ENCODE measurements at regions not wholly inside any gene's neighbourhood (a gene's known extent, or its start where the extent isn't known, plus 50 kb on each side); places are given as distances from the start of the nearest gene placed in this dataset.

- DNase-seq = no peak
- ATAC-seq = no peak
- intact Hi-C loops (cut with DNase I) = loop anchor here (10.0 kb wide), 1 partner anchor 310 kb away; no protein-coding TSS in a partner anchor
- Histone ChIP-seq H3K27ac (no peak overlapping the region), H3K9me3 (no peaks in the 10 kb centered on the region), H3K4me3 (no peak overlapping the region), H3K4me1 (no peaks in the 10 kb centered on the region), H3K27me3 (ENCODE audit: low read depth) (no peaks in the 10 kb centered on the region), H3K36me3 (no peaks in the 10 kb centered on the region)
- TF ChIP-seq CTCF (IDR thresholded peaks at IDR 0.05) = no peak
Observed at GRCh38 chr18:54675076-54675475, 84.0 kb downstream of the DYNAP start.

- DNase-seq (no peak), ATAC-seq (peak; percentile 53 to 88)
- no peaks in the 10 kb centered on the region for H3K4me1 ChIP-seq
- no peaks in the 10 kb centered on the region for H3K36me3 ChIP-seq
- peak; percentile 47 for TF ChIP-seq CTCF (IDR thresholded peaks at IDR 0.05)
- no peaks in the 10 kb centered on the region for H3K27me3 ChIP-seq (ENCODE audit: low read depth)
- no peaks in the 10 kb centered on the region for H3K9me3 ChIP-seq
- no peak overlapping the region for H3K27ac ChIP-seq
- intact Hi-C loops (cut with DNase I) = loop anchor here (10.0 kb wide), 1 partner anchor 305 kb away; no protein-coding TSS in a partner anchor
- H3K4me3 ChIP-seq = no peak overlapping the region
Observed at GRCh38 chr18:54679318-54680149, 88.5 kb downstream of the DYNAP start.

- DNase-seq = peak; percentile 57
- no peaks in the 10 kb centered on the region for H3K27me3 ChIP-seq (ENCODE audit: low read depth)
- no peaks in the 10 kb centered on the region for H3K36me3 ChIP-seq
- peak; percentile 72 to 89 for ATAC-seq
- intact Hi-C loops (cut with DNase I) = no loop called here
- TF ChIP-seq CTCF (IDR thresholded peaks at IDR 0.05) = no peak
- H3K27ac ChIP-seq = no peak overlapping the region
- H3K4me3 ChIP-seq = no peak overlapping the region
- H3K4me1 ChIP-seq = no peaks in the 10 kb centered on the region
- no peaks in the 10 kb centered on the region for H3K9me3 ChIP-seq
Observed at GRCh38 chr18:54684784-54685183, 93.7 kb downstream of the DYNAP start.

GRCh38 chr18:54689319-54689718, 98.3 kb downstream of the DYNAP start:
- no peak for ATAC-seq
- no peak for TF ChIP-seq CTCF (IDR thresholded peaks at IDR 0.05)

GRCh38 chr18:54690198-54690597, 99.2 kb downstream of the DYNAP start:
- DNase-seq (no peak), ATAC-seq (no peak)
- H3K36me3 ChIP-seq = no peaks in the 10 kb centered on the region
- H3K4me3 ChIP-seq = no peak overlapping the region
- intact Hi-C loops (cut with DNase I) = no loop called here
- H3K27ac ChIP-seq = no peak overlapping the region
- H3K9me3 ChIP-seq = no peaks in the 10 kb centered on the region
- TF ChIP-seq CTCF (IDR thresholded peaks at IDR 0.05) = no peak
- no peaks in the 10 kb centered on the region for H3K4me1 ChIP-seq
- no peaks in the 10 kb centered on the region for H3K27me3 ChIP-seq (ENCODE audit: low read depth)

More at GRCh38 chr18:54689319-54689718, 98.3 kb downstream of the DYNAP start:
- Histone ChIP-seq H3K27me3 (ENCODE audit: low read depth) (no peaks in the 10 kb centered on the region), H3K9me3 (no peaks in the 10 kb centered on the region), H3K36me3 (no peaks in the 10 kb centered on the region), H3K27ac (no peak overlapping the region), H3K4me3 (no peak overlapping the region), H3K4me1 (no peaks in the 10 kb centered on the region)
- DNase-seq = no peak
- intact Hi-C loops (cut with DNase I) = no loop called here

Data from lower lobe of right lung (tissue), 2 donors.